HepG2 (cell line): ENCODE measurements at regions not wholly inside any gene's neighbourhood (a gene's known extent, or its start where the extent isn't known, plus 50 kb on each side); places are given as distances from the start of the nearest gene placed in this dataset.

ENCODE experiments used
- ATAC-seq: fragments of 200-7000 bp; cut with Tn5 transposase; 3 replicates; pipeline ENCODE4 v1.9.1; 2020; ENCODE audit warnings: mild to moderate bottlenecking, moderate library complexity
- BruUV-seq: library from RNA; stranded (reverse); fragments of 400-500 nt; replicated peaks from 2 replicates; lab custom pipeline; 2021; lab: Mats Ljungman, UMichigan
- CTCF ChIA-PET: fragments of 300-600 bp; formaldehyde crosslinking; extraction: SDS; loops from one replicate; lab custom pipeline; 2021; ENCODE audit warnings: low total read pairs, inconsistent platforms, low intra/inter-chr PET ratio; lab: Yijun Ruan, JAX
- POLR2A ChIA-PET: fragments of 350-600 bp; sonication (Branson Sonifier 250); formaldehyde crosslinking; loops from one replicate; lab custom pipeline; 2020; ENCODE audit warnings: antibody characterized with exemption, inconsistent platforms; lab: Yijun Ruan, JAX
- DNase-seq: peaks from one replicate; pipeline ENCODE4 v3.0.0-alpha.2; 2015; ENCODE audit warnings: low spot score
- FAIRE-seq: peaks from 3 replicates; lab custom pipeline; 2011; peaks lifted over from hg19 to GRCh38; lab: Jason Lieb, UNC
- H2AFZ ChIP-seq: one replicate; pipeline ENCODE4 v1.6.1; 2011; ENCODE audit warnings: low read length, inconsistent platforms
- H3K27ac ChIP-seq: fragments of 300-600 bp; 3 replicates; pipeline ENCODE4 v1.8.0; 2011; ENCODE audit warnings: mixed run types, mild to moderate bottlenecking, mixed read lengths, low read length, inconsistent platforms; ENCODE audit not compliant: insufficient read depth; ENCODE audit errors: extremely low read length
- H3K27me3 ChIP-seq, 2 experiments: fragments of 200-600 bp in 1 of 2; 2 replicates in 1 of 2; 3 replicates in 1 of 2; pipeline versions ENCODE4 v1.6.0 to v1.8.0; 2011; ENCODE audit warnings: low read length in 2 of 2, mild to moderate bottlenecking in 2 of 2, moderate library complexity in 2 of 2, inconsistent platforms in 1 of 2; ENCODE audit not compliant: insufficient read depth in 2 of 2, control insufficient read depth in 1 of 2
- H3K36me3 ChIP-seq, 2 experiments: fragments of 200-600 bp in 1 of 2; replicated peaks in 1 of 2; 2 replicates in 1 of 2; 3 replicates in 1 of 2; pipeline versions ENCODE4 v1.5.1 to v1.8.0; 2011; ENCODE audit warnings: low read length in 2 of 2, inconsistent platforms in 1 of 2; ENCODE audit not compliant: insufficient read depth in 2 of 2, control insufficient read depth in 1 of 2
- H3K4me1 ChIP-seq: 2 replicates; pipeline ENCODE4 v1.5.1; 2012; ENCODE audit warnings: low read length, inconsistent platforms; ENCODE audit not compliant: insufficient read depth
- H3K4me2 ChIP-seq: 2 replicates; pipeline ENCODE4 v1.6.0; 2011; ENCODE audit warnings: low read depth, low read length, inconsistent platforms
- H3K4me3 ChIP-seq, 3 experiments: fragments of 200-600 bp in 1 of 3; sonication (generic), shearing (Covaris generic) in 1 of 3; replicated peaks in 1 of 3; 2 replicates each; pipeline ENCODE4 v1.5.1; 2011 to 2016; ENCODE audit warnings: low read length in 3 of 3, inconsistent platforms in 2 of 3, low read depth in 2 of 3, mild to moderate bottlenecking in 2 of 3, control low read depth in 1 of 3, mixed read lengths in 1 of 3; ENCODE audit not compliant: insufficient read depth in 1 of 3
- H3K79me2 ChIP-seq: one replicate; pipeline ENCODE4 v1.6.1; 2011; ENCODE audit warnings: low read length, inconsistent platforms; ENCODE audit not compliant: insufficient read depth
- H3K9ac ChIP-seq: 2 replicates; pipeline ENCODE4 v1.6.0; 2011; ENCODE audit warnings: mild to moderate bottlenecking, low read depth, low read length, inconsistent platforms; ENCODE audit not compliant: insufficient read depth
- H3K9me3 ChIP-seq: 2 replicates; pipeline ENCODE4 v1.5.1; 2012; ENCODE audit warnings: mild to moderate bottlenecking, low read length
- H4K20me1 ChIP-seq: 2 replicates; pipeline ENCODE4 v1.6.0; 2011; ENCODE audit warnings: inconsistent platforms, mild to moderate bottlenecking, low read length, moderate library complexity; ENCODE audit not compliant: insufficient read depth
- MAFK ChIP-seq, 2 experiments: IDR thresholded peaks in 1 of 2; conservative IDR thresholded peaks in 1 of 2; 2 replicates each; pipeline ENCODE4 v1.6.1; 2011; ENCODE audit warnings: improper control_type of control experiment in 2 of 2, low read length in 2 of 2
- NFE2L2 ChIP-seq: fragments of 150-350 bp; IDR thresholded peaks from 2 replicates; pipeline ENCODE4 v1.6.1; 2014; ENCODE audit warnings: low read length
- PRMT3 ChIP-seq: sonication (generic); formaldehyde crosslinking; IDR thresholded peaks from 2 replicates; pipeline ENCODE4 v1.8.1; 2022; ENCODE audit warnings: low read depth, mild to moderate bottlenecking, moderate library complexity, missing genetic modification reagents, borderline replicate concordance
- WGBS: methylation state at CpG from one replicate; pipeline ENCODE4 v1.1.6; 2017; ENCODE audit warnings: low lambda C conversion rate; 5-methylcytosine and 5-hydroxymethylcytosine counted together
- in situ Hi-C: cut with HindIII; loops from 2 replicates; pipeline ENCODE4 v1.10.0; 2017; ENCODE audit warnings: low pct_unique_long_range_greater_than_20kb; ENCODE audit not compliant: extremely low pct_ligation_motif_present
- intact Hi-C: fragments of 100-400 bp; cut with micrococcal nuclease; formaldehyde crosslinking; loops from one replicate; pipeline ENCODE4 v1.10.0; 2022; ENCODE audit not compliant: unreplicated experiment
- TF ChIP-seq, protein P1 (sequence below): sonication (generic); formaldehyde crosslinking; IDR thresholded peaks from 2 replicates; pipeline ENCODE4 v1.5.1; 2020; ENCODE audit warnings: mild to moderate bottlenecking, missing genetic modification reagents, moderate library complexity
- TF ChIP-seq, protein P2 (sequence below): sonication (generic); formaldehyde crosslinking; IDR thresholded peaks from 2 replicates; pipeline ENCODE4 v1.8.0; 2022; ENCODE audit warnings: missing genetic modification reagents, mild to moderate bottlenecking, moderate library complexity, borderline replicate concordance

DNA sequence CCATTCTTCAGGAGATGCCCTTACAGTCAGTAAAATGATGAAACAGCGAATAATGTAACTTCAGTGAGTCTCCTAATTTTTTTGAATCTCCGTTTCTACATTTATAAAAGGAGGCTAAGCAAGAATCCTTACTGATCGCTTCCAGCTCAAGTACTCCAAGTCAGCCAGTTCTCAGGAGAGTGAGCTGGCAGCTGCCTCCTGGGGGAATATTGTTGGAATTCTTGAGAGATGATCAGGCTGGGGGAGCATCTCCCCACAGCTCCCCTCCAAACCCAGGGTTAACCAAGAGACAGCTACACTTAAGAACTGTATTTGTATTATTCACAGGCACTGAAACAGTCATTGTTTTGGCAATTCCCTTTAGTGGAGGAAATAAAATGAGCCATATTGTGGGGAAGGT, 89.1 kb upstream of the PCSK2 start:
- Histone ChIP-seq H3K27me3 (no peaks in the 10 kb centered on the region), H3K4me3 (no peak overlapping the region), H4K20me1 (no peaks in the 10 kb centered on the region), H3K9ac (no peak overlapping the region), H3K4me2 (no peak overlapping the region), H3K27ac (no peak overlapping the region), H3K79me2 (no peaks in the 10 kb centered on the region), H3K4me1 (no peaks in the 10 kb centered on the region), H2AFZ (no peak overlapping the region), H3K9me3 (no peaks in the 10 kb centered on the region)
- WGBS = 18% methylated on average over 3 of the region's 3 CpGs
- intact Hi-C loops (no loop called here), in situ Hi-C loops (no loop called here)
- DNase-seq = no peak
- FAIRE-seq = no peak
- POLR2A ChIA-PET = no interaction called here
- no peak for ATAC-seq
- CTCF ChIA-PET = no interaction called here
- TF ChIP-seq NFE2L2 (no peak), MAFK (conservative IDR thresholded peaks at IDR 0.05 in 1 of 2, IDR thresholded peaks at IDR 0.05 in 1 of 2; ENCODE audit: low read length in 2 of 2) (0 out of 4 replicates have a peak, but pooled peaks have one; percentile 5 to 12)
- TF ChIP-seq, all 625 proteins: peak for 1
- no peaks in the 10 kb centered on the region for H3K36me3 ChIP-seq
- no TSS peak for BruUV-seq

- Histone ChIP-seq H4K20me1 (no peaks in the 10 kb centered on the region), H3K4me3 (no peak overlapping the region), H3K27me3 (no peaks in the 10 kb centered on the region), H2AFZ (no peak overlapping the region), H3K4me1 (no peaks in the 10 kb centered on the region), H3K36me3 (no peaks in the 10 kb centered on the region), H3K9ac (no peak overlapping the region), H3K4me2 (no peak overlapping the region), H3K9me3 (no peaks in the 10 kb centered on the region)
- CTCF ChIA-PET = no interaction called here
- DNase-seq (no peak), ATAC-seq (no peak)
- POLR2A ChIA-PET = no interaction called here
- in situ Hi-C loops = no loop called here
- TF ChIP-seq, protein P1, sequence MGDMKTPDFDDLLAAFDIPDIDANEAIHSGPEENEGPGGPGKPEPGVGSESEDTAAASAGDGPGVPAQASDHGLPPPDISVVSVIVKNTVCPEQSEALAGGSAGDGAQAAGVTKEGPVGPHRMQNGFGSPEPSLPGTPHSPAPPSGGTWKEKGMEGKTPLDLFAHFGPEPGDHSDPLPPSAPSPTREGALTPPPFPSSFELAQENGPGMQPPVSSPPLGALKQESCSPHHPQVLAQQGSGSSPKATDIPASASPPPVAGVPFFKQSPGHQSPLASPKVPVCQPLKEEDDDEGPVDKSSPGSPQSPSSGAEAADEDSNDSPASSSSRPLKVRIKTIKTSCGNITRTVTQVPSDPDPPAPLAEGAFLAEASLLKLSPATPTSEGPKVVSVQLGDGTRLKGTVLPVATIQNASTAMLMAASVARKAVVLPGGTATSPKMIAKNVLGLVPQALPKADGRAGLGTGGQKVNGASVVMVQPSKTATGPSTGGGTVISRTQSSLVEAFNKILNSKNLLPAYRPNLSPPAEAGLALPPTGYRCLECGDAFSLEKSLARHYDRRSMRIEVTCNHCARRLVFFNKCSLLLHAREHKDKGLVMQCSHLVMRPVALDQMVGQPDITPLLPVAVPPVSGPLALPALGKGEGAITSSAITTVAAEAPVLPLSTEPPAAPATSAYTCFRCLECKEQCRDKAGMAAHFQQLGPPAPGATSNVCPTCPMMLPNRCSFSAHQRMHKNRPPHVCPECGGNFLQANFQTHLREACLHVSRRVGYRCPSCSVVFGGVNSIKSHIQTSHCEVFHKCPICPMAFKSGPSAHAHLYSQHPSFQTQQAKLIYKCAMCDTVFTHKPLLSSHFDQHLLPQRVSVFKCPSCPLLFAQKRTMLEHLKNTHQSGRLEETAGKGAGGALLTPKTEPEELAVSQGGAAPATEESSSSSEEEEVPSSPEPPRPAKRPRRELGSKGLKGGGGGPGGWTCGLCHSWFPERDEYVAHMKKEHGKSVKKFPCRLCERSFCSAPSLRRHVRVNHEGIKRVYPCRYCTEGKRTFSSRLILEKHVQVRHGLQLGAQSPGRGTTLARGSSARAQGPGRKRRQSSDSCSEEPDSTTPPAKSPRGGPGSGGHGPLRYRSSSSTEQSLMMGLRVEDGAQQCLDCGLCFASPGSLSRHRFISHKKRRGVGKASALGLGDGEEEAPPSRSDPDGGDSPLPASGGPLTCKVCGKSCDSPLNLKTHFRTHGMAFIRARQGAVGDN (CRISPR knock-in tag) = no peak
- TF ChIP-seq, protein P2, sequence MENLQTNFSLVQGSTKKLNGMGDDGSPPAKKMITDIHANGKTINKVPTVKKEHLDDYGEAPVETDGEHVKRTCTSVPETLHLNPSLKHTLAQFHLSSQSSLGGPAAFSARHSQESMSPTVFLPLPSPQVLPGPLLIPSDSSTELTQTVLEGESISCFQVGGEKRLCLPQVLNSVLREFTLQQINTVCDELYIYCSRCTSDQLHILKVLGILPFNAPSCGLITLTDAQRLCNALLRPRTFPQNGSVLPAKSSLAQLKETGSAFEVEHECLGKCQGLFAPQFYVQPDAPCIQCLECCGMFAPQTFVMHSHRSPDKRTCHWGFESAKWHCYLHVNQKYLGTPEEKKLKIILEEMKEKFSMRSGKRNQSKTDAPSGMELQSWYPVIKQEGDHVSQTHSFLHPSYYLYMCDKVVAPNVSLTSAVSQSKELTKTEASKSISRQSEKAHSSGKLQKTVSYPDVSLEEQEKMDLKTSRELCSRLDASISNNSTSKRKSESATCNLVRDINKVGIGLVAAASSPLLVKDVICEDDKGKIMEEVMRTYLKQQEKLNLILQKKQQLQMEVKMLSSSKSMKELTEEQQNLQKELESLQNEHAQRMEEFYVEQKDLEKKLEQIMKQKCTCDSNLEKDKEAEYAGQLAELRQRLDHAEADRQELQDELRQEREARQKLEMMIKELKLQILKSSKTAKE (CRISPR knock-in tag) = no peak
- TF ChIP-seq PRMT3 (CRISPR knock-in tag) = no peak
- TF ChIP-seq, all 625 proteins: peak for 0
- H3K27ac ChIP-seq = no peak overlapping the region
- H3K79me2 ChIP-seq = no peaks in the 10 kb centered on the region
- FAIRE-seq = peak; percentile 8
- no TSS peak for BruUV-seq
- intact Hi-C loops = no loop called here
- 5% methylated on average over 5 of the region's 5 CpGs for WGBS
Observed at GRCh38 chr20:17138237-17138636, 88.6 kb upstream of the PCSK2 start.
